ENCODE measurements at regions not wholly inside any gene's neighbourhood (a gene's known extent, or its start where the extent isn't known, plus 50 kb on each side); places are given as distances from the start of the nearest gene placed in this dataset.

- H3K79me2 ChIP-seq (ENCODE audit: insufficient read depth, low read depth, low read length) = no peaks in the 10 kb centered on the region
- H3K9me3 ChIP-seq (ENCODE audit: low read length) = no peaks in the 10 kb centered on the region
- intact Hi-C loops (cut with micrococcal nuclease; ENCODE audit: unreplicated experiment) = no loop called here
- TF ChIP-seq EZH2phosphoT487 (IDR thresholded peaks at IDR 0.05; ENCODE audit: borderline replicate concordance, low read depth, low read length) (no peak), CTCF (conservative IDR thresholded peaks at IDR 0.05; ENCODE audit: low read length) (no peak)
- ChIA-PET CTCF (ENCODE audit: unreplicated experiment) (no interaction called here), POLR2A (no interaction called here)
- no peak for DNase-seq (ENCODE audit: low spot score)
- H3K4me1 ChIP-seq (ENCODE audit: insufficient read depth, low read length, poor library complexity, severe bottlenecking) = no peaks in the 10 kb centered on the region
- no TSS peak for BruUV-seq (replicated peaks)
- H3K4me2 ChIP-seq (ENCODE audit: low read length) = no peak overlapping the region
- no peaks in the 10 kb centered on the region for H3K9me2 ChIP-seq (ENCODE audit: insufficient read depth, low read length)
- no peaks in the 10 kb centered on the region; the same call in 1 of the 2 replicates for H3K36me3 ChIP-seq (ENCODE audit: insufficient read depth, low read length)
- no peak overlapping the region for H3K27ac ChIP-seq (ENCODE audit: low read depth, low read length, poor library complexity, severe bottlenecking)
- H3K4me3 ChIP-seq (ENCODE audit: low read depth, low read length, poor library complexity, severe bottlenecking) = no peak overlapping the region
- no peaks in the 10 kb centered on the region for H4K20me1 ChIP-seq (ENCODE audit: insufficient read depth, low read length)
- no peak overlapping the region for H2AFZ ChIP-seq (ENCODE audit: low read length)
These were observed 182.3 kb upstream of the PLEKHG7 start for GRCh38 chr12:92520511-92520910.

- Histone ChIP-seq H3K9me2 (ENCODE audit: insufficient read depth, low read length) (no peaks in the 10 kb centered on the region), H3K4me3 (ENCODE audit: low read depth, low read length, poor library complexity, severe bottlenecking) (no peak overlapping the region), H3K4me1 (ENCODE audit: insufficient read depth, low read length, poor library complexity, severe bottlenecking) (no peaks in the 10 kb centered on the region), H3K36me3 (ENCODE audit: insufficient read depth, low read length) (no peaks in the 10 kb centered on the region; the same call in 1 of the 2 replicates), H3K9me3 (ENCODE audit: low read length) (no peaks in the 10 kb centered on the region), H3K79me2 (ENCODE audit: insufficient read depth, low read depth, low read length) (no peaks in the 10 kb centered on the region), H3K4me2 (ENCODE audit: low read length) (no peak overlapping the region), H3K27ac (ENCODE audit: low read depth, low read length, poor library complexity, severe bottlenecking) (no peak overlapping the region), H2AFZ (ENCODE audit: low read length) (no peak overlapping the region), H4K20me1 (ENCODE audit: insufficient read depth, low read length) (no peaks in the 10 kb centered on the region)
- intact Hi-C loops (cut with micrococcal nuclease; ENCODE audit: unreplicated experiment) = no loop called here
- POLR2A ChIA-PET = interaction anchor here (0.7 kb wide), 1 partner anchor 17 kb away, joined by 3 read pairs; no protein-coding TSS in a partner anchor
- BruUV-seq (replicated peaks) = no TSS peak
- CTCF ChIA-PET (ENCODE audit: unreplicated experiment) = no interaction called here
- DNase-seq (ENCODE audit: low spot score) = no peak
- TF ChIP-seq CTCF (conservative IDR thresholded peaks at IDR 0.05; ENCODE audit: low read length) = no peak
- TF ChIP-seq EZH2phosphoT487 (IDR thresholded peaks at IDR 0.05; ENCODE audit: borderline replicate concordance, low read depth, low read length) = no peak
These were observed 183.5 kb upstream of the PLEKHG7 start for GRCh38 chr12:92519284-92519683.

GRCh38 chr12:92518071-92518470, 184.7 kb upstream of the PLEKHG7 start:
- intact Hi-C loops (cut with micrococcal nuclease; ENCODE audit: unreplicated experiment) = no loop called here
- no peaks in the 10 kb centered on the region for H4K20me1 ChIP-seq (ENCODE audit: insufficient read depth, low read length)
- H3K9me3 ChIP-seq (ENCODE audit: low read length) = peaks cover 8% of the 10 kb centered on the region; the same call in 1 of the 2 replicates
- ChIA-PET POLR2A (interaction anchor here (0.6 to 3.3 kb wide), 3 partner anchors 8 to 492 kb away, joined by 4 to 36 read pairs (median 6); no protein-coding TSS in a partner anchor), CTCF (ENCODE audit: unreplicated experiment) (no interaction called here)
- no peak overlapping the region for H3K4me2 ChIP-seq (ENCODE audit: low read length)
- no peak overlapping the region for H3K27ac ChIP-seq (ENCODE audit: low read depth, low read length, poor library complexity, severe bottlenecking)
- no peaks in the 10 kb centered on the region; the same call in 1 of the 2 replicates for H3K36me3 ChIP-seq (ENCODE audit: insufficient read depth, low read length)
- no peak overlapping the region for H2AFZ ChIP-seq (ENCODE audit: low read length)
- H3K4me1 ChIP-seq (ENCODE audit: insufficient read depth, low read length, poor library complexity, severe bottlenecking) = no peaks in the 10 kb centered on the region
- no peak for TF ChIP-seq EZH2phosphoT487 (IDR thresholded peaks at IDR 0.05; ENCODE audit: borderline replicate concordance, low read depth, low read length)
- no peak for TF ChIP-seq CTCF (conservative IDR thresholded peaks at IDR 0.05; ENCODE audit: low read length)
- no peaks in the 10 kb centered on the region for H3K79me2 ChIP-seq (ENCODE audit: insufficient read depth, low read depth, low read length)
- H3K4me3 ChIP-seq (ENCODE audit: low read depth, low read length, poor library complexity, severe bottlenecking) = no peak overlapping the region
- no TSS peak for BruUV-seq (replicated peaks)
- no peak for DNase-seq (ENCODE audit: low spot score)
- H3K9me2 ChIP-seq (ENCODE audit: insufficient read depth, low read length) = no peaks in the 10 kb centered on the region

All from OCI-LY7 (cell line).